ENCODE measurements at regions not wholly inside any gene's neighbourhood (a gene's known extent, or its start where the extent isn't known, plus 50 kb on each side); places are given as distances from the start of the nearest gene placed in this dataset.
"Not testable (repeated sequence)": the region's sequence is repeated elsewhere in the genome, so short reads cannot be mapped to it uniquely, and the experiment has no call there.

DNA sequence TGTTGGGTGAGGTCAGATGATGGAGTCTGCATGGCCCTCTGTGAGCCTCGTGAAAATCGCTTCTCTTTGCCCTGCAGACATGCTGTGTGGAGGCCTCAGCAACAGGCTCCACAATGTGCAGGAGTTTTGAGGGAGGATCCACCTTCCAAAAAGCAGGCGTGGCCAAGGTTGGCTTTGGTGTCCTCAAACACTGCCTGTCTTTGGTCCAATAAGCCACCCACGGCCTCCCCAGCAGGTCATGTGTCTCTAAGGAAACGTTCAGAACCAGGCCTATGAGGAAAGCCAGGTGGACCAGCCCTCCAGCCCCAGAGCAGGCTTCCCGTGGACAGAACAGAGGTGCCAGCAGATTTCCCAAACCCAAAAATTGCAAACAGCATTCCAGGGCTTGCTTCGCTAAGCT lies 340.7 kb upstream of the IRX2 start:
- H3K4me1 Mint-ChIP-seq (ENCODE audit: unreplicated experiment): no peaks in the 10 kb centered on the region
- H3K36me3 Mint-ChIP-seq (ENCODE audit: unreplicated experiment): no peaks in the 10 kb centered on the region
- H3K27ac Mint-ChIP-seq (ENCODE audit: unreplicated experiment): no peak overlapping the region
- DNase-seq (ENCODE audit: extremely low spot score, unreplicated experiment): no peak
- peaks cover 63% of the 10 kb centered on the region for H3K9me3 Mint-ChIP-seq (ENCODE audit: unreplicated experiment)
- no peaks in the 10 kb centered on the region for H3K27me3 Mint-ChIP-seq (ENCODE audit: unreplicated experiment)
- TF ChIP-seq, protein P1, sequence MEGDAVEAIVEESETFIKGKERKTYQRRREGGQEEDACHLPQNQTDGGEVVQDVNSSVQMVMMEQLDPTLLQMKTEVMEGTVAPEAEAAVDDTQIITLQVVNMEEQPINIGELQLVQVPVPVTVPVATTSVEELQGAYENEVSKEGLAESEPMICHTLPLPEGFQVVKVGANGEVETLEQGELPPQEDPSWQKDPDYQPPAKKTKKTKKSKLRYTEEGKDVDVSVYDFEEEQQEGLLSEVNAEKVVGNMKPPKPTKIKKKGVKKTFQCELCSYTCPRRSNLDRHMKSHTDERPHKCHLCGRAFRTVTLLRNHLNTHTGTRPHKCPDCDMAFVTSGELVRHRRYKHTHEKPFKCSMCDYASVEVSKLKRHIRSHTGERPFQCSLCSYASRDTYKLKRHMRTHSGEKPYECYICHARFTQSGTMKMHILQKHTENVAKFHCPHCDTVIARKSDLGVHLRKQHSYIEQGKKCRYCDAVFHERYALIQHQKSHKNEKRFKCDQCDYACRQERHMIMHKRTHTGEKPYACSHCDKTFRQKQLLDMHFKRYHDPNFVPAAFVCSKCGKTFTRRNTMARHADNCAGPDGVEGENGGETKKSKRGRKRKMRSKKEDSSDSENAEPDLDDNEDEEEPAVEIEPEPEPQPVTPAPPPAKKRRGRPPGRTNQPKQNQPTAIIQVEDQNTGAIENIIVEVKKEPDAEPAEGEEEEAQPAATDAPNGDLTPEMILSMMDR (IDR thresholded peaks at IDR 0.05): no peak
- H3K4me3 Mint-ChIP-seq (ENCODE audit: unreplicated experiment): no peak overlapping the region

DNA sequence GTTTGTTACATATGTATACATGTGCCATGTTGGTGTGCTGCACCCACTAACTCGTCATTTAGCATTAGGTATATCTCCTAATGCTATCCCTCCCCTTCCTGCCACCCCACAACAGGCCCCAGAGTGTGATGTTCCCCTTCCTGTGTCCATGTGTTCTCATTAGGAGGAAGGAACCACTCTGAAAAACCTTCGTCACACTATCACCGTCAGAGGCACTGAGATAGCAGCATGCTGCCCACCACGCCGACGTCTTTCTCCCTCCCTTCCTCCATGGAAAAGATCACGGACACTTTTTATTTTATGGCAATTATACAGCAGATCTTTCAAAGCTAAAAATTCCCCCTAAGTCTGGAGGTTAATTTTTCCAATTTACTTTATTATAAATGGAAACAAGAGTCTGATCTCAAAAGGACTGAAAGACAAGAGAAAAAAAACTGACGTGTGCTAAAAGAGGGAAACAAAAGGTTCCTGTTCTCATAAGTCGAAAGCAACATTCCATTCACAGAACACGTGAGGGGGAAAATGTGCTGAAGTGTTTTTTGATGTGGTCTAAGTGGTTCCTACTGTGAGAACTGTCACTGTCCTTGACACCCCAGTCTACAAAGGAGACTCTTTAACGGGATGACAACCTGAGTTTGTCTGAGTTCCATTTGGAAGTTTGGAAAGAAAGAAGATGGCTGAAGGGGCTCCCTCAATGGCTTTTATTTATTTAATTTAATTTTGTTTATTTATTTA lies 339.7 kb upstream of the IRX2 start:
- Mint-ChIP-seq H3K36me3 (ENCODE audit: unreplicated experiment) (no peaks in the 10 kb centered on the region), H3K4me3 (ENCODE audit: unreplicated experiment) (no peak overlapping the region), H3K27ac (ENCODE audit: unreplicated experiment) (no peak overlapping the region), H3K4me1 (ENCODE audit: unreplicated experiment) (no peaks in the 10 kb centered on the region), H3K27me3 (ENCODE audit: unreplicated experiment) (no peaks in the 10 kb centered on the region), H3K9me3 (ENCODE audit: unreplicated experiment) (peaks cover 71% of the 10 kb centered on the region)
- TF ChIP-seq, protein P1 (IDR thresholded peaks at IDR 0.05): no peak
- DNase-seq (ENCODE audit: extremely low spot score, unreplicated experiment): no peak

DNA sequence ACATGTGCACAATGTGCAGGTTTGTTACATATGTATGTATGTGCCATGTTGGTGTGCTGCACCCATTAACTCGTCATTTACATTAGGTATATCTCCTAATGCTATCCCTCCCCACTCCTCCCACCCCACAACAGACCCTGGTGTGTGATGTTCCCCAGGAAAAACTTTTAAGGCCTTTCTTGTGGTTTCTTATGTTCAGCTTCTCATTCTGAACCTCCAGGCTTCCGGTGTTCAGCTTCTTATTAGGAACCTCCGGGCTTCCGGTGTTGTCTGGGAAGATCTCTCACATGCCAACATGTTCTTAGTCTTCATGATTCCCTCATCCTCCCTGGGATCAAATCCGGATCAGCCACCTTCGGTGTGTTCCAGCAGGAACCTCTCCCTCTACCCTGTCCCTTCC lies 338.8 kb upstream of the IRX2 start:
- H3K36me3 Mint-ChIP-seq (ENCODE audit: unreplicated experiment); H3K27ac Mint-ChIP-seq (ENCODE audit: unreplicated experiment); DNase-seq (ENCODE audit: extremely low spot score, unreplicated experiment); H3K4me3 Mint-ChIP-seq (ENCODE audit: unreplicated experiment); H3K4me1 Mint-ChIP-seq (ENCODE audit: unreplicated experiment); H3K27me3 Mint-ChIP-seq (ENCODE audit: unreplicated experiment): not testable (repeated sequence)
- peaks cover 65% of the 10 kb centered on the region for H3K9me3 Mint-ChIP-seq (ENCODE audit: unreplicated experiment)

DNA sequence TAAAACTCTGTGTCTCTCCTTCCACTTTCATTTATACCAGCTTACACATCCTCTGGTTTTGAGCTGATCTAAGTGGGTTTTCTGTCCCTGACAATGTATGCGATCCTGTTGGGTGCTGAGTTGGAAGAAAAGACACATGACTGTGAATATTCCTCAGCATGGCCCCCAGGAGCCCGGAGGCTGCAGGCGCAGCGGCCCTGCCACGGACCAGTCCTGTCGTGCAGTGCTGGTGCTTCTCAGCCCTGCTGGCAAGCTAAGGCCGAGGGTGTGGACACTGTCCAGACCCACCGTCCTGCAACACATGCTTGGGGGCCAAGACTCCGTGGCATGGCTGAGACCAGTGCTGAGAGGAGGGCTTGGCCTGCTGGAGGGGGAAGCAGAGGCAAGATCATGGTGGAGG lies 328.9 kb upstream of the IRX2 start:
- H3K4me3 Mint-ChIP-seq (ENCODE audit: unreplicated experiment): no peak overlapping the region
- H3K27me3 Mint-ChIP-seq (ENCODE audit: unreplicated experiment): no peaks in the 10 kb centered on the region
- TF ChIP-seq, protein P1 (IDR thresholded peaks at IDR 0.05): no peak
- H3K27ac Mint-ChIP-seq (ENCODE audit: unreplicated experiment): no peak overlapping the region
- peaks cover 34% of the 10 kb centered on the region for H3K9me3 Mint-ChIP-seq (ENCODE audit: unreplicated experiment)
- DNase-seq (ENCODE audit: extremely low spot score, unreplicated experiment): no peak
- no peaks in the 10 kb centered on the region for H3K36me3 Mint-ChIP-seq (ENCODE audit: unreplicated experiment)
- no peaks in the 10 kb centered on the region for H3K4me1 Mint-ChIP-seq (ENCODE audit: unreplicated experiment)

DNA sequence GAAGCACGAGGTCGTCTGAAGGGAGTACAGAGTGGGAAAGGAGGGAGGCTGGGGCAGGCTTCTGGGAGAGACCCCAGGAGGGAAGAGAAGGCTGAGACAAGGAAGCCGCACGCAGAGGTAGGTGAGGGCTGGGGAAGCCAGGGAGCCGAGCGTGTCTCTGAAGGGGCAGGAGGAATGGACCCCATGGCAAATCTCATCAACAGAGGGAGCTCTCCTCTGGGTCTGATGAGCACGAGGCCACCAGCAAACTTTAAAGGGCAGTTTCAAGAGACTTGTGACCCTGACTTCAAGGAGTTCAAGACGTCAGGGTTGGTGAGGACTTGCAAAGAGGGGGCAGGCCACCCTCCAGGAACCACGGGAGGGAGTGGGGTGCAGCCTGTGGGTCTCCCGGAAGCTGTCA lies 326.2 kb upstream of the IRX2 start:
- H3K27me3 Mint-ChIP-seq (ENCODE audit: unreplicated experiment): no peaks in the 10 kb centered on the region
- H3K36me3 Mint-ChIP-seq (ENCODE audit: unreplicated experiment): no peaks in the 10 kb centered on the region
- peaks cover 34% of the 10 kb centered on the region for H3K9me3 Mint-ChIP-seq (ENCODE audit: unreplicated experiment)
- no peak overlapping the region for H3K4me3 Mint-ChIP-seq (ENCODE audit: unreplicated experiment)
- no peak overlapping the region for H3K27ac Mint-ChIP-seq (ENCODE audit: unreplicated experiment)
- TF ChIP-seq, protein P1 (IDR thresholded peaks at IDR 0.05): no peak
- DNase-seq (ENCODE audit: extremely low spot score, unreplicated experiment): no peak
- H3K4me1 Mint-ChIP-seq (ENCODE audit: unreplicated experiment): no peaks in the 10 kb centered on the region
